NOMO-1 (cell line): ENCODE measurements at regions not wholly inside any gene's neighbourhood (a gene's known extent, or its start where the extent isn't known, plus 50 kb on each side); places are given as distances from the start of the nearest gene placed in this dataset.

Experiments
- DNase-seq, 2 experiments: peaks; one replicate each; lab custom pipeline; 2025; ENCODE audit not compliant: unreplicated experiment in 2 of 2; lab: John Stamatoyannopoulos, UW

GRCh38 chr12:42704340-42704739 lies 114.8 kb upstream of the PRICKLE1 start:
- no peak for DNase-seq

- DNase-seq, result no peak
Observed at GRCh38 chr12:42701084-42701483, 111.5 kb upstream of the PRICKLE1 start.

GRCh38 chr12:42698213-42698612 lies 108.7 kb upstream of the PRICKLE1 start:
- DNase-seq, result peak; percentile 83 to 96

GRCh38 chr12:42696406-42697149 lies 107.0 kb upstream of the PRICKLE1 start:
- peak; percentile 61 to 77 for DNase-seq

- DNase-seq, result no peak
Observed at GRCh38 chr12:42695490-42695995, 106.0 kb upstream of the PRICKLE1 start.

- no peak for DNase-seq
Observed at GRCh38 chr12:42692749-42693148, 103.2 kb upstream of the PRICKLE1 start.

- no peak for DNase-seq
Observed at GRCh38 chr12:42691991-42692557, 102.5 kb upstream of the PRICKLE1 start.

- no peak for DNase-seq
Observed at GRCh38 chr12:42690264-42690663, 100.7 kb upstream of the PRICKLE1 start.

GRCh38 chr12:42689699-42690098 lies 100.2 kb upstream of the PRICKLE1 start:
- DNase-seq, result peak in 1 of 2 experiments; percentile 4

- no peak for DNase-seq
Observed at GRCh38 chr12:42686514-42687172, 97.1 kb upstream of the PRICKLE1 start.

- DNase-seq, result no peak
Observed at GRCh38 chr12:42684802-42685071, 95.2 kb upstream of the PRICKLE1 start.

- no peak for DNase-seq
Observed at GRCh38 chr12:42683933-42684801, 94.6 kb upstream of the PRICKLE1 start.

GRCh38 chr12:42683266-42683665 lies 93.7 kb upstream of the PRICKLE1 start:
- DNase-seq, result no peak

- no peak for DNase-seq
Observed at GRCh38 chr12:42679466-42679865, 89.9 kb upstream of the PRICKLE1 start.

- DNase-seq, result no peak
Observed at GRCh38 chr12:42677461-42677860, 87.9 kb upstream of the PRICKLE1 start.

- peak; percentile 66 to 85 for DNase-seq
Observed at GRCh38 chr12:42673535-42673934, 84.0 kb upstream of the PRICKLE1 start.

- DNase-seq, result no peak
Observed at GRCh38 chr12:42670719-42671118, 81.2 kb upstream of the PRICKLE1 start.

GRCh38 chr12:42669553-42669952 lies 80.0 kb upstream of the PRICKLE1 start:
- DNase-seq, result no peak

GRCh38 chr12:42666671-42667243 lies 77.2 kb upstream of the PRICKLE1 start:
- DNase-seq, result no peak

GRCh38 chr12:42663621-42664020 lies 74.1 kb upstream of the PRICKLE1 start:
- no peak for DNase-seq
